ENCODE measurements at regions not wholly inside any gene's neighbourhood (a gene's known extent, or its start where the extent isn't known, plus 50 kb on each side); places are given as distances from the start of the nearest gene placed in this dataset.

DNA sequence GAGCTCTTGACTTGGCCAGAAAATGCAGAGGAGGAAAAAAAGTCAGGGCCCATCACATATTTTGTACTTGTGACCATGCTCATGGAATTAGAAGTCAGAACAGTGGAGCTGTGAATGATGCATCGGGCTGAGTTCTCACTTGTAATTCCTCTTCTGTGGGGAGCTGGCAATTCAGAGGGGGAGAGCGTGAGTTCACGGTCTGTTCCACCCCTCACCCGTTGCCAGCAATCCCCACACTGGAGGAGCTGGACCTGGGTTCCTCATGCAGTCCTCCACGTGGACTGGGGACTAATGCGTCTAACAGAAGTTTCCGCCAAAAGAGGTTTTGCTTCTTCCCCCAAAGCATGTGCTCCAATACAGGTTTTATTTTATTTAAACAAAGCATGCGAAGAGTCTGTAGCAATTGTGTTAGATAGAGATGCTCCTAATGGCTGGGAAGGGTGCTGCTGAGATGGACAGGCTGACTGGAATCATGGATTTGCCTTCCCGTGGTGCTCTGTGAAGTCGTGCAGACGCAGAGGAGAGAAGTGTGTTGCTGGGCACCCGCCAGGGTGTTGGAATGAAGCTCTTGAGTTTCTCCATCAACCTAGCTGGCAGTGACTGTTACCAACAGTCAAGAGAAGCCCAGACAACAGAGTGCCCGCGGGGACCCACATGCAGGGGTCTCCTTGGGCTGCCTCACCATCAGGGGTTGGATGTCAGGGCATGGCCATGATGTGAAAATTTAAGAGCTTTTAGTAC lies 77.4 kb upstream of the PCSK6 start:
- no peak overlapping the region for H3K4me2 ChIP-seq (ENCODE audit: low read length)
- CTCF ChIA-PET (ENCODE audit: unreplicated experiment) = no interaction called here
- no peaks in the 10 kb centered on the region for H3K79me2 ChIP-seq (ENCODE audit: insufficient read depth, low read depth, low read length)
- H3K9me3 ChIP-seq (ENCODE audit: low read length) = no peaks in the 10 kb centered on the region
- H4K20me1 ChIP-seq (ENCODE audit: insufficient read depth, low read length) = no peaks in the 10 kb centered on the region
- no peak for TF ChIP-seq EZH2phosphoT487 (IDR thresholded peaks at IDR 0.05; ENCODE audit: borderline replicate concordance, low read depth, low read length)
- TF ChIP-seq, protein P1, sequence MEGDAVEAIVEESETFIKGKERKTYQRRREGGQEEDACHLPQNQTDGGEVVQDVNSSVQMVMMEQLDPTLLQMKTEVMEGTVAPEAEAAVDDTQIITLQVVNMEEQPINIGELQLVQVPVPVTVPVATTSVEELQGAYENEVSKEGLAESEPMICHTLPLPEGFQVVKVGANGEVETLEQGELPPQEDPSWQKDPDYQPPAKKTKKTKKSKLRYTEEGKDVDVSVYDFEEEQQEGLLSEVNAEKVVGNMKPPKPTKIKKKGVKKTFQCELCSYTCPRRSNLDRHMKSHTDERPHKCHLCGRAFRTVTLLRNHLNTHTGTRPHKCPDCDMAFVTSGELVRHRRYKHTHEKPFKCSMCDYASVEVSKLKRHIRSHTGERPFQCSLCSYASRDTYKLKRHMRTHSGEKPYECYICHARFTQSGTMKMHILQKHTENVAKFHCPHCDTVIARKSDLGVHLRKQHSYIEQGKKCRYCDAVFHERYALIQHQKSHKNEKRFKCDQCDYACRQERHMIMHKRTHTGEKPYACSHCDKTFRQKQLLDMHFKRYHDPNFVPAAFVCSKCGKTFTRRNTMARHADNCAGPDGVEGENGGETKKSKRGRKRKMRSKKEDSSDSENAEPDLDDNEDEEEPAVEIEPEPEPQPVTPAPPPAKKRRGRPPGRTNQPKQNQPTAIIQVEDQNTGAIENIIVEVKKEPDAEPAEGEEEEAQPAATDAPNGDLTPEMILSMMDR (conservative IDR thresholded peaks at IDR 0.05; ENCODE audit: low read length) = no peak
- no TSS peak for BruUV-seq (replicated peaks)
- no peaks in the 10 kb centered on the region for H3K9me2 ChIP-seq (ENCODE audit: insufficient read depth, low read length)
- POLR2A ChIA-PET = no interaction called here
- intact Hi-C loops (cut with micrococcal nuclease; ENCODE audit: unreplicated experiment) = no loop called here
- H2AFZ ChIP-seq (ENCODE audit: low read length) = no peak overlapping the region
- DNase-seq (ENCODE audit: low spot score) = no peak
- no peaks in the 10 kb centered on the region for H3K4me1 ChIP-seq (ENCODE audit: insufficient read depth, low read length, poor library complexity, severe bottlenecking)
- no peak overlapping the region for H3K27ac ChIP-seq (ENCODE audit: low read depth, low read length, poor library complexity, severe bottlenecking)
- no peak overlapping the region for H3K4me3 ChIP-seq (ENCODE audit: low read depth, low read length, poor library complexity, severe bottlenecking)
- H3K36me3 ChIP-seq (ENCODE audit: insufficient read depth, low read length) = no peaks in the 10 kb centered on the region

DNA sequence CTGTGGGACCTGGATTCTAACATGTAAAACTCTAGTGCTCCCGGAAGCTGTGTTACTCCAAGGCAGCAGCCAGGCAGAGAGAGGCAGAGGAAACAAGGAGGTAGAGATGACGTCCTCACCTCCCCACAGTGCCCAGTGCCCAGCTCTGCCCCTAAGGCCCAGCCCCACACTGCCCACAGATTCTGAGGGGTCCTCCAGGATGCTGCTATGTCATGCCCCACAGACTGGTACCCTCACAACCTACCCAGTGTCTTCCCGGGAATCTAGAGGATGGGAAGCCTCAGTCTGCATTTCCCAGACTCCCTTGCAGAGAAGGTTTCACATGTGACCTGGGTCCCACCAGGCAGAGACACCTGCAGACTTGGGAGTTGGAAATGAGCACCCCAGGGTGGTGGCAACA lies 75.9 kb upstream of the PCSK6 start:
- H3K9me3 ChIP-seq (ENCODE audit: low read length) = no peaks in the 10 kb centered on the region
- no peaks in the 10 kb centered on the region for H3K36me3 ChIP-seq (ENCODE audit: insufficient read depth, low read length)
- DNase-seq (ENCODE audit: low spot score) = no peak
- no peak overlapping the region for H3K4me2 ChIP-seq (ENCODE audit: low read length)
- no peaks in the 10 kb centered on the region for H3K9me2 ChIP-seq (ENCODE audit: insufficient read depth, low read length)
- H2AFZ ChIP-seq (ENCODE audit: low read length) = no peak overlapping the region
- H4K20me1 ChIP-seq (ENCODE audit: insufficient read depth, low read length) = no peaks in the 10 kb centered on the region
- BruUV-seq (replicated peaks) = no TSS peak
- CTCF ChIA-PET (ENCODE audit: unreplicated experiment) = no interaction called here
- H3K27ac ChIP-seq (ENCODE audit: low read depth, low read length, poor library complexity, severe bottlenecking) = no peak overlapping the region
- intact Hi-C loops (cut with micrococcal nuclease; ENCODE audit: unreplicated experiment) = no loop called here
- TF ChIP-seq, protein P1 (conservative IDR thresholded peaks at IDR 0.05; ENCODE audit: low read length) = no peak
- no peak for TF ChIP-seq EZH2phosphoT487 (IDR thresholded peaks at IDR 0.05; ENCODE audit: borderline replicate concordance, low read depth, low read length)
- no peaks in the 10 kb centered on the region for H3K4me1 ChIP-seq (ENCODE audit: insufficient read depth, low read length, poor library complexity, severe bottlenecking)
- H3K79me2 ChIP-seq (ENCODE audit: insufficient read depth, low read depth, low read length) = no peaks in the 10 kb centered on the region
- POLR2A ChIA-PET = no interaction called here
- no peak overlapping the region for H3K4me3 ChIP-seq (ENCODE audit: low read depth, low read length, poor library complexity, severe bottlenecking)

DNA sequence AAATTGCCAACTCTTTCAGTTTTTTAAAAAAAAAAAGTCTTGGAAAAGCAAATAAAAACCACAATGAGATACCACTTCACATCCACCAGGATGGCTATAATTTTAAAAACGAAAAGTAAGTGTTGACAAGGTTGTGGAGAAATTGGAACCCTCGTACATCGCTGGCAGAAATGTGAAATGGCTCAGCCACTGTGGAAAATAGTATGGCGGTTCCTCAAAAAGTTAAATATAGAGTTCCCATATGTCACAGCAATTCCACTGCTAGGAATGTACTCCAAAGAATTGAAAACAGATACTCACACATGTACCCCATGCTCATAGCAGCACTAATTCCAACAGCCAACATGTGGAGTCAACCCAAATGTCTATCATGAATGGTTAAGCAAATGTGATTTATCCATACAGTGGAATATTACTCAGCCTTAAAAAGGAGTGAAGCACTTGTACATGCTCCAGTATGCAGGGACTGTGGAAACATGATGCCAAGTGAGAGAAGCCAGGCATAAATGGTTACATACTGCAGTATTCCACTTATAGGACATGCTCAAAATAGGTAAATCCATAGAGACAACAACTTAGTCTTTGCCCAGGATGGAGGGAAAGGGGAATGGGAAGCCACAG lies 73.8 kb upstream of the PCSK6 start:
- no TSS peak for BruUV-seq (replicated peaks)
- ChIA-PET POLR2A (no interaction called here), CTCF (ENCODE audit: unreplicated experiment) (no interaction called here)
- Histone ChIP-seq H3K4me3 (ENCODE audit: low read depth, low read length, poor library complexity, severe bottlenecking) (no peak overlapping the region), H3K36me3 (ENCODE audit: insufficient read depth, low read length) (no peaks in the 10 kb centered on the region), H3K27ac (ENCODE audit: low read depth, low read length, poor library complexity, severe bottlenecking) (no peak overlapping the region), H3K9me2 (ENCODE audit: insufficient read depth, low read length) (no peaks in the 10 kb centered on the region), H3K4me1 (ENCODE audit: insufficient read depth, low read length, poor library complexity, severe bottlenecking) (no peaks in the 10 kb centered on the region), H3K9me3 (ENCODE audit: low read length) (no peaks in the 10 kb centered on the region), H3K4me2 (ENCODE audit: low read length) (no peak overlapping the region), H3K79me2 (ENCODE audit: insufficient read depth, low read depth, low read length) (no peaks in the 10 kb centered on the region), H2AFZ (ENCODE audit: low read length) (no peak overlapping the region), H4K20me1 (ENCODE audit: insufficient read depth, low read length) (no peaks in the 10 kb centered on the region)
- no peak for DNase-seq (ENCODE audit: low spot score)
- TF ChIP-seq, protein P1 (conservative IDR thresholded peaks at IDR 0.05; ENCODE audit: low read length) = no peak
- no peak for TF ChIP-seq EZH2phosphoT487 (IDR thresholded peaks at IDR 0.05; ENCODE audit: borderline replicate concordance, low read depth, low read length)
- intact Hi-C loops (cut with micrococcal nuclease; ENCODE audit: unreplicated experiment) = no loop called here
